ENCODE measurements at regions not wholly inside any gene's neighbourhood (a gene's known extent, or its start where the extent isn't known, plus 50 kb on each side); places are given as distances from the start of the nearest gene placed in this dataset.
A peak's percentile ranks its signal among the peaks of the same experiment; 100 is the strongest.

DNA sequence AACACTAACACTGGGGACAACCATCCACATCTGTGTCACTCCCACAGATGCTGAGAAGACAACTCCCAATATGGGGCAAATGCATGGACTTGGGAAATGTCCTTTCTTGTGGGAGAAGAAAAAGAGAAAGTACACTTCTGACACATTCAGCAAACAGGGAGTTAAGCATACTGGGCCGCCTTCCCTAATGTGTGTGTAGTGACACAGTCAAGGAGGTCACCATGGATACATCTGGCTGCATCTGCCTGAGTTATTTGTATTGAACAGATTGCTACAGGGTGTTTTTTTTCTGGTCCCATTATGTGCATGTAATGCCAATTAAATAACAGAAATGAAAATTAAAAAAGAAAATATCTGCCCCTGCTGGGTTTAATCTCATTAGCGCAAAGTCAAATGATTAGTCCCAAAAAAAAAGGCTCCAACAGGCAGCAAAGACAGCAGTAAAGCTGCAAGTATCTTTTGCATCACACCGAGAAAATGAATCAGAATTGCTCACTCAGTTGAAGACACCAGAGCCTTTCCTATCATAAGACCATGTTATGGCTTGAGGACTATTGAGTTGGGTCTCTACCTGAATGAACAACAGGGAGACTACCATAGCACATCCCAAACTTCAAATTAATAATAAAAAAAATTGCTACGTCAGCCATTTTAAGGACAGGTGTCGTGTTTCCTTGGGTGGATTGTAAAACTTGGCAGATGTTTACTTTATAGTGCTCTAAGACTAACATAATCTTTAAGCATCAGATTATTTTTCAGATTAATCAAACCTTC lies 395.9 kb downstream of the DTWD2 start:
- no peaks in the 10 kb centered on the region for H3K36me3 ChIP-seq
- 56 to 80% (median 74%) methylated on average over 5 of the region's 5 CpGs for WGBS, 5 donors
- H3K4me3 ChIP-seq = no peak overlapping the region
- peak in 1 of 2 donors; percentile 23 for DNase-seq
- intact Hi-C loops (cut with DNase I; ENCODE audit: low total_unique reads) = no loop called here
- H3K27ac ChIP-seq = no peak overlapping the region
- H3K27me3 ChIP-seq = no peaks in the 10 kb centered on the region
- no peaks in the 10 kb centered on the region for H3K9me3 ChIP-seq
- TF ChIP-seq POLR2A (IDR thresholded peaks at IDR 0.05) (no peak), POLR2AphosphoS5 (IDR thresholded peaks at IDR 0.05) (no peak), EP300 (IDR thresholded peaks at IDR 0.05) (no peak)
- TF ChIP-seq, protein P1, sequence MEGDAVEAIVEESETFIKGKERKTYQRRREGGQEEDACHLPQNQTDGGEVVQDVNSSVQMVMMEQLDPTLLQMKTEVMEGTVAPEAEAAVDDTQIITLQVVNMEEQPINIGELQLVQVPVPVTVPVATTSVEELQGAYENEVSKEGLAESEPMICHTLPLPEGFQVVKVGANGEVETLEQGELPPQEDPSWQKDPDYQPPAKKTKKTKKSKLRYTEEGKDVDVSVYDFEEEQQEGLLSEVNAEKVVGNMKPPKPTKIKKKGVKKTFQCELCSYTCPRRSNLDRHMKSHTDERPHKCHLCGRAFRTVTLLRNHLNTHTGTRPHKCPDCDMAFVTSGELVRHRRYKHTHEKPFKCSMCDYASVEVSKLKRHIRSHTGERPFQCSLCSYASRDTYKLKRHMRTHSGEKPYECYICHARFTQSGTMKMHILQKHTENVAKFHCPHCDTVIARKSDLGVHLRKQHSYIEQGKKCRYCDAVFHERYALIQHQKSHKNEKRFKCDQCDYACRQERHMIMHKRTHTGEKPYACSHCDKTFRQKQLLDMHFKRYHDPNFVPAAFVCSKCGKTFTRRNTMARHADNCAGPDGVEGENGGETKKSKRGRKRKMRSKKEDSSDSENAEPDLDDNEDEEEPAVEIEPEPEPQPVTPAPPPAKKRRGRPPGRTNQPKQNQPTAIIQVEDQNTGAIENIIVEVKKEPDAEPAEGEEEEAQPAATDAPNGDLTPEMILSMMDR (IDR thresholded peaks at IDR 0.05) = no peak
- no peaks in the 10 kb centered on the region for H3K4me1 ChIP-seq

DNA sequence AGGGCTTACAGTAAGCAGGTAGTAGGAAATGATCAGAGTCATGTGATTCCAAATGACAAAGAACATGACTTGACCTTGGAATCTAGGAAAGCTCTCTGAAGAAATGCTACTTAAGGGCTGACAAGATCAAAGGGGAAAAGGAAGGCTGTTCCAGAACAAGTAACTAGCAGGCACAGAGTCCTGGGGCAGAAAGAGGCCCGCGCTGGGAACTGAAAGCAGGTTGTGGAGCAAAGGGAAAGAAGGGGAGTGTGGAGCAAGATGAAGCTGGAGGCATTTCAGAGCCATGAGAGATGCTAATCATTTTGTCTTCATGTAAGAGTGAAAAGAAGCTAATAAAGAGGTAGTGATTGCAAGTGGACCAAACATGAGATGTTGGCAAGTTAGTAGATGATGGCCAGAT lies 397.5 kb downstream of the DTWD2 start:
- DNase-seq = no peak
- H3K36me3 ChIP-seq = no peaks in the 10 kb centered on the region
- intact Hi-C loops (cut with DNase I; ENCODE audit: low total_unique reads) = no loop called here
- TF ChIP-seq POLR2AphosphoS5 (IDR thresholded peaks at IDR 0.05) = no peak
- TF ChIP-seq, protein P1 (IDR thresholded peaks at IDR 0.05) = no peak
- no peak for TF ChIP-seq POLR2A (IDR thresholded peaks at IDR 0.05)
- no peak for TF ChIP-seq EP300 (IDR thresholded peaks at IDR 0.05)
- no peak overlapping the region for H3K27ac ChIP-seq
- 90 to 98% (median 96%) methylated on average over 2 of the region's 2 CpGs for WGBS, 5 donors
- no peak overlapping the region for H3K4me3 ChIP-seq
- H3K4me1 ChIP-seq = no peaks in the 10 kb centered on the region
- no peaks in the 10 kb centered on the region for H3K27me3 ChIP-seq
- no peaks in the 10 kb centered on the region for H3K9me3 ChIP-seq

DNA sequence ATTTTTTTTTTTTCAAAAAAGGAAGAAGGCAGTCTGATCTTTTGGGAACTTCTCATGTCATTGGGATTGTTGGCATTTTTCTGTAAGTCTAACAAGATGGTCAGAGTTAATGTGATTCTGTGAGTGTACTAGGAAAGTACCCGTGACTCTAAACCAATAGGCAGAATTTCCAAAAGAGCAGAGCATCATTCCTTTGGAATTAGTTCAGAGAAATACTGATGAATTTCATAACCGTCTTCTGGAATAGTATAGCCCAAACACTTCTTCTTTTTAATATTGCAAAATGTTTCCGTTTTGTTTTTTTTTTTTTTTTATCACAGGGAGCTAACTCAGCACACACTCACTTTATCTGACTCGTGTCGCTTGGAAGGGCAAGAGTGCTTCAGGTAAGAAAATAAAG lies 407.4 kb downstream of the DTWD2 start:
- TF ChIP-seq, protein P1 (IDR thresholded peaks at IDR 0.05) = no peak
- TF ChIP-seq POLR2A (IDR thresholded peaks at IDR 0.05) (no peak), POLR2AphosphoS5 (IDR thresholded peaks at IDR 0.05) (no peak), EP300 (IDR thresholded peaks at IDR 0.05) (no peak)
- no peaks in the 10 kb centered on the region for H3K27me3 ChIP-seq
- DNase-seq = no peak
- H3K4me1 ChIP-seq = peaks cover 0 to 7% (median 0%) of the 10 kb centered on the region in 4 donors
- H3K4me3 ChIP-seq = no peak overlapping the region
- 73 to 83% (median 81%) methylated on average over 5 of the region's 5 CpGs for WGBS, 5 donors
- H3K9me3 ChIP-seq = no peaks in the 10 kb centered on the region
- no peak overlapping the region for H3K27ac ChIP-seq
- H3K36me3 ChIP-seq = no peaks in the 10 kb centered on the region
- intact Hi-C loops (cut with DNase I; ENCODE audit: low total_unique reads) = no loop called here

DNA sequence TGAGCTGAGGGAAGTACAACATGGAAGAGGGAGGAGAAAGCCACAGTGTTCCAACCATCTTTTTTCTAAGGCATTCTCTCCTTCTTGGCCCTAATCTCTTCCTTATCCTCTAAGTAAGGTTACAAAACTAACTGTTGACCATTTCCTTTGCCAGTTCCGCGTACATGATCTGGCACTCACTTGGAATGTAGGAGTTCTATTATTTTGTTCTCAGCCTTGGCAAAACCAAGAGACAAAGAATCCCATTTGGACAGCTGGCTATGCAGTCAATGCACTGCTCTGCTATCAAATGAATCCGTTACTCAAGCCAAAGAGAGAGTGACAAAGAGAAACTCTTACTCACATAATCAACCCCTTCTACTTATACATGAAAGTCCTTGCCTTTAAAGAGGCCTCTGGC lies 410.3 kb downstream of the DTWD2 start:
- 24 to 59% (median 44%) methylated on average over 3 of the region's 3 CpGs for WGBS, 5 donors
- intact Hi-C loops (cut with DNase I; ENCODE audit: low total_unique reads) = no loop called here
- peaks cover 0 to 7% (median 0%) of the 10 kb centered on the region in 4 donors for H3K4me1 ChIP-seq
- H3K27ac ChIP-seq = peak overlapping the region in 1 of 5 donors; percentile 13
- no peak overlapping the region for H3K4me3 ChIP-seq
- H3K9me3 ChIP-seq = no peaks in the 10 kb centered on the region
- H3K27me3 ChIP-seq = no peaks in the 10 kb centered on the region
- no peaks in the 10 kb centered on the region for H3K36me3 ChIP-seq
- no peak for DNase-seq
- TF ChIP-seq, protein P1 (IDR thresholded peaks at IDR 0.05) = no peak
